ENCODE measurements at regions not wholly inside any gene's neighbourhood (a gene's known extent, or its start where the extent isn't known, plus 50 kb on each side); places are given as distances from the start of the nearest gene placed in this dataset.
"Not testable (repeated sequence)": the region's sequence is repeated elsewhere in the genome, so short reads cannot be mapped to it uniquely, and the experiment has no call there.

DNA sequence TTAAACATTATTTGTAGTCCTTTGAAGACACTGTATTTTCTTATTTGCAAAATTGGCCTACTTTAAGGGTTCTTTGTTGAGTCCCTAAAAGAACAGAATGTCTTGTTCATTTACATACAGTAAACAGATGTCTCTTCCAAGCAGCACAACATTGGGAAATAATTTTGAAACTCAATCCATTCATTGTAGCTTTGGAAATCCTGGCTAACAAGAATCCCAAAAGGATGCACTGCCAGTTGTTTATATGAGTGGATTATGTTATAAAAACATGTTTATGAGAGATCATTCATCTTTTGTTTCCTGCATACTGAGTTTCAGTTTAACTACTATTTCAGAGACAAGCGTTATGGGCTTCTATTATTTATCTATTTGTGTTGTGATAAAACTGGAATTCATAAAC lies 499.3 kb downstream of the PID1 start:
- no peak overlapping the region for H3K27ac Mint-ChIP-seq
- H3K27me3 Mint-ChIP-seq (ENCODE audit: insufficient read depth), result no peaks in the 10 kb centered on the region
- H3K4me3 Mint-ChIP-seq, result no peak overlapping the region
- TF ChIP-seq, protein P1, sequence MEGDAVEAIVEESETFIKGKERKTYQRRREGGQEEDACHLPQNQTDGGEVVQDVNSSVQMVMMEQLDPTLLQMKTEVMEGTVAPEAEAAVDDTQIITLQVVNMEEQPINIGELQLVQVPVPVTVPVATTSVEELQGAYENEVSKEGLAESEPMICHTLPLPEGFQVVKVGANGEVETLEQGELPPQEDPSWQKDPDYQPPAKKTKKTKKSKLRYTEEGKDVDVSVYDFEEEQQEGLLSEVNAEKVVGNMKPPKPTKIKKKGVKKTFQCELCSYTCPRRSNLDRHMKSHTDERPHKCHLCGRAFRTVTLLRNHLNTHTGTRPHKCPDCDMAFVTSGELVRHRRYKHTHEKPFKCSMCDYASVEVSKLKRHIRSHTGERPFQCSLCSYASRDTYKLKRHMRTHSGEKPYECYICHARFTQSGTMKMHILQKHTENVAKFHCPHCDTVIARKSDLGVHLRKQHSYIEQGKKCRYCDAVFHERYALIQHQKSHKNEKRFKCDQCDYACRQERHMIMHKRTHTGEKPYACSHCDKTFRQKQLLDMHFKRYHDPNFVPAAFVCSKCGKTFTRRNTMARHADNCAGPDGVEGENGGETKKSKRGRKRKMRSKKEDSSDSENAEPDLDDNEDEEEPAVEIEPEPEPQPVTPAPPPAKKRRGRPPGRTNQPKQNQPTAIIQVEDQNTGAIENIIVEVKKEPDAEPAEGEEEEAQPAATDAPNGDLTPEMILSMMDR (IDR thresholded peaks at IDR 0.05), result no peak
- H3K9me3 Mint-ChIP-seq, result no peaks in the 10 kb centered on the region
- H3K36me3 Mint-ChIP-seq (ENCODE audit: low read depth), result no peaks in the 10 kb centered on the region
- no peak for DNase-seq
- H3K4me1 Mint-ChIP-seq (ENCODE audit: low read depth), result peaks cover 32% of the 10 kb centered on the region

DNA sequence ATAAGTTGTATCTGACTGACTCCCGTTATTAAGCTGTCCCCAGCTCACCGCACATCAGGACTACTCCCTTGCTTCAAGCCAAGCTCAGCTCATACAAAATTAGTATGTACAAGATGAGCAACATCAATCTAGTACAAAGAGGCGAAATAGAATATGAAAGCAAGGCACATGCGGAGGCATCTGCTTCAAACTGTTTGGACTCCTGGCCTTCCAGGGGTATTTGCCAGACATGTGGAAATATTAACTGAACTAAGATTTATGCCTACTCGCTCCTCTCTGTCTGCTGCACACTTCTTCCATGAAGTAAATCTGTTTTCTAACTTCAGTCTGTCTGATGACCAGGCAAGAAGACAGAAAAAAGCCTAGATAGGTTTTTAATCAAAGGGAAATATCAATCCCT lies 499.8 kb downstream of the PID1 start:
- no peaks in the 10 kb centered on the region for H3K27me3 Mint-ChIP-seq (ENCODE audit: insufficient read depth)
- H3K9me3 Mint-ChIP-seq, result no peaks in the 10 kb centered on the region
- TF ChIP-seq, protein P1 (IDR thresholded peaks at IDR 0.05), result no peak
- H3K4me1 Mint-ChIP-seq (ENCODE audit: low read depth), result peaks cover 32% of the 10 kb centered on the region
- no peak overlapping the region for H3K4me3 Mint-ChIP-seq
- H3K27ac Mint-ChIP-seq, result no peak overlapping the region
- no peak for DNase-seq
- H3K36me3 Mint-ChIP-seq (ENCODE audit: low read depth), result no peaks in the 10 kb centered on the region

DNA sequence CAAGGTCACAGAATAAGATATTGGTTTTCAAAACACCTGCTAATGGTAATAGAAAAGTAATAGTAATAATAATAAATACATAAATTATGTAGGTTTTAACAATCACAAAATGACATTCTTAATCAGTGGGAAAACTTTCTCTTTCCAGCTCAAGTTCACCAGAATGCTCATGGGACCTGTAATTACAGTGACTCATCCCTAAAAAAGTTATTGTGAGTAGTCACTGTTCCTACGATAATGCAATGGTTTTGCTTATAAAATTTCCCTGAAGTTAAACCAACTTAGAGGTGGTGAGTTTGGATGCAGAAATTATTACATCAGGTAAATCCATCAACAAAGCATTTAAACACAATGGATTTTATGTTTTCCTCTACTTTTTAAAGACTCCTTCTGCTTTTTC lies 502.3 kb downstream of the PID1 start:
- Mint-ChIP-seq H3K4me3 (no peak overlapping the region), H3K27ac (no peak overlapping the region), H3K4me1 (ENCODE audit: low read depth) (peaks cover 32% of the 10 kb centered on the region), H3K27me3 (ENCODE audit: insufficient read depth) (no peaks in the 10 kb centered on the region; the same call in none of the 2 replicates), H3K36me3 (ENCODE audit: low read depth) (no peaks in the 10 kb centered on the region), H3K9me3 (no peaks in the 10 kb centered on the region)
- TF ChIP-seq, protein P1 (IDR thresholded peaks at IDR 0.05), result no peak
- peak; percentile 71 for DNase-seq

DNA sequence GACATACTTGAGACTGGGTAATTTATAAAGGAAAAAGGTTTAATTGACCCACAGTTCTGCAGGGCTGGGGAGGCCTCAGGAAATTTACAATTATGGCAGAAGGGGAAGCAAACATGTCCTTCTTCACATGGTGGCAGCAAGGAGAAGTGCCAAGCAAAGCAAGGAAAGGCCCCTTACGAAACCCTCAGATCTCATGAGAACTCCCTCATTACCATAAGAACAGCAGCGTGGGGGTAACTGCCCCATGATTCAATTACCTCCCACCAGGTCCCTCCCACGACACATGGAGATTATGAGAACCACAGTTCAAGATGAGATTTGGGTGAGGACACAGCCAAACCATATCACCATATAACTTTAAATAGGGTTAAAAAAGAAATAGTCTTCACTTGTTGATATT lies 502.9 kb downstream of the PID1 start:
- not testable (repeated sequence) for H3K4me3 Mint-ChIP-seq; H3K27me3 Mint-ChIP-seq (ENCODE audit: insufficient read depth); H3K36me3 Mint-ChIP-seq (ENCODE audit: low read depth); H3K27ac Mint-ChIP-seq; H3K9me3 Mint-ChIP-seq; DNase-seq
- peaks cover 32% of the 10 kb centered on the region for H3K4me1 Mint-ChIP-seq (ENCODE audit: low read depth)

DNA sequence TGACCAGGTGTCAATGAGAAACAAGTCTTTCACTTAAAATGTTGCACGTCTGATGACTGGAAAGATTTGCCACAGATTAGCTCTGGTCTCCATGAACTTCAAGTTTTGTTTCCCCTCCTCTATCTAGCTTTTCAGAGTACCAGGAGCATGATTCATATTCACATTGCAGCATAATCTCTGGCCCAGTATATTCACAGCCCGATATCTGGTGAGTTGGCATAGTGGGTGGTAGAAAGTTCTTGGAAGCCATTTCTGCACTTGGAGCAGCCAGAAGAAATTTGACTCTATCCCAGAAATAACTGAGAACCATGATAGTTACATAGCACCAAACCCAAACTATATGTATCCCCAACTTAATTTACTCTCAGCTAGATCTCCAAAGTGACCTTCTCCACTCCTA lies 503.9 kb downstream of the PID1 start:
- peak; percentile 23 for DNase-seq
- peaks cover 30% of the 10 kb centered on the region for H3K4me1 Mint-ChIP-seq (ENCODE audit: low read depth)
- H3K27me3 Mint-ChIP-seq (ENCODE audit: insufficient read depth), result no peaks in the 10 kb centered on the region; the same call in none of the 2 replicates
- no peaks in the 10 kb centered on the region for H3K36me3 Mint-ChIP-seq (ENCODE audit: low read depth)
- H3K4me3 Mint-ChIP-seq, result no peak overlapping the region
- no peaks in the 10 kb centered on the region for H3K9me3 Mint-ChIP-seq
- TF ChIP-seq, protein P1 (IDR thresholded peaks at IDR 0.05), result no peak
- H3K27ac Mint-ChIP-seq, result no peak overlapping the region

DNA sequence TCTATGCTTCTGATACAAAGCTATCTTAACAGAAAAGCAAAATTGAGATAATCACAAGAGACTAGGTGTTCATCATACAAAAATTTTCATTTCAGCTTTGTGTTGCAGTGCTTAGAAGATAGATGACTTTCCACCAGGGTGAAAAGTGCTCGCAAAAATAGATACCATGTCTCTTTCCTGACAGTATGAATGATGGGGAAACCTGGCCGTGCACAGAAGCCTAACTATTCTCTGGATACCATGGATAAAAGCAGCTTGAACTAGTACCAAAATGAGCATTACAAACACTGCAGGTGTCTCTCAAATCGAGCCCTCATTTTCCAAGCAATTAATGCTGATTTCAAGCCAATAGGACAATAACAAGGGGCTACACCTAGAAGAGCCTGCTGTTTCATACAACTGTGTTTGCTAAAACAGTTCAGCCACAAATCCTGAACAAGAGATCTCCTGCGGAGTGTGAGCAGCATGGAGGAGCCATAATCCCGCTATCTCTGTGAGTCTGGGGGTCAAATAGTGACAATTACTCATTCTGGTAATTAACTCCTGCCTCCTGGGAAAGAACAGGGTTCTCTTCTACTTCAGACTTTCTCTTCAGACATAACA lies 507.6 kb downstream of the PID1 start:
- TF ChIP-seq, protein P1 (IDR thresholded peaks at IDR 0.05), result no peak
- H3K27ac Mint-ChIP-seq, result no peak overlapping the region
- no peaks in the 10 kb centered on the region for H3K36me3 Mint-ChIP-seq (ENCODE audit: low read depth)
- no peak overlapping the region for H3K4me3 Mint-ChIP-seq
- no peaks in the 10 kb centered on the region; the same call in none of the 2 replicates for H3K27me3 Mint-ChIP-seq (ENCODE audit: insufficient read depth)
- H3K9me3 Mint-ChIP-seq, result no peaks in the 10 kb centered on the region
- no peak for DNase-seq
- peaks cover 15% of the 10 kb centered on the region for H3K4me1 Mint-ChIP-seq (ENCODE audit: low read depth)
